ENCODE measurements at regions not wholly inside any gene's neighbourhood (a gene's known extent, or its start where the extent isn't known, plus 50 kb on each side); places are given as distances from the start of the nearest gene placed in this dataset.

GRCh38 chr4:7138223-7139166, 53.8 kb upstream of the SORCS2 start:
- TF ChIP-seq CTCF (IDR thresholded peaks at IDR 0.05) = no peak
- no peak for TF ChIP-seq POLR2A (IDR thresholded peaks at IDR 0.05)
